Stimulated activated CD8-positive, alpha-beta memory T cell treated with anti-CD3 and anti-CD28 coated beads, Interleukin-4, amount 100 ng/mL, for 4 hours (primary cell): ENCODE measurements at regions not wholly inside any gene's neighbourhood (a gene's known extent, or its start where the extent isn't known, plus 50 kb on each side); places are given as distances from the start of the nearest gene placed in this dataset.

Source experiments
- DNase-seq, 2 donors: peaks; one replicate each; pipeline ENCODE4 v3.0.0-alpha.2; 2020; ENCODE audit warnings: low read depth in 2 of 2, low spot score in 1 of 2

GRCh38 chrX:51798701-51799100, 55.5 kb downstream of the GSPT2 start:
- DNase-seq = no peak

DNA sequence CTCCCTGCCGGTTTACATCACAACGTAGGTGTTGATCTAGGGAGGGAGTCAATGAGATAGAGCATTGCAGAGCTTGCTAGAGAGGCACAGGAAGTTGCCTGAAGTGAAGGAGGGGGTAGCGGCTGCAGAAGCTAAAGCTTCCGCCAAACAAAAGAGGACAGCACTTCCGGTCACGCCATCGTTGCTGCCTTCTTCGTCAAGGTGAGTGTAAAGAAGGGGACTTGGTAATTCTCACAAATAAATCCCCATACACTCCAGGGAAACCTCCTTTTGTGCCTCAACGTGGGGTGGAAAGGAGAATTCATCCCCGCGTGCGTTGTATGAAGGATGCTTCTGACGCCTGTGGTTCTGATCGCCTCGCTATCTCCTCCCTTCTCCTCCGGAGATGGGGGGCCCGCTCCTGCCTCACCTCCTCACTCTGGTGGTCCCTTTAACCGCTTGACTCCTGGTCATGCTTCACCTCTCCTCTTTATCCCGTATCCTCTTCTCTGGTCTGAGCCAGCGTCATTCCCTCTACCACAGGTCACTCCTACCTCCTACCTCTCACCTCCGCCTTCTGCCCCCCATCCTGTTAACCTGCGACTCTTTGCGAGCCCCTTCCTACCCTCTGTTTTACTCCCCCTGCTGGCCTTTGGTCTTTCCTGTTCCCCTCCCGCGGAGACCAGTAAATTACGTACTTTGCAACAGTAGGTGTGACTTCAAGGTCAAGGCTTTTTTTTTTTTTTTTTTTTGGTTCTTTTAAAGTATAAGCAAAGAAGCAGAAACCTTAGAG, 59.9 kb downstream of the GSPT2 start:
- peak; percentile 8 to 28 for DNase-seq

DNA sequence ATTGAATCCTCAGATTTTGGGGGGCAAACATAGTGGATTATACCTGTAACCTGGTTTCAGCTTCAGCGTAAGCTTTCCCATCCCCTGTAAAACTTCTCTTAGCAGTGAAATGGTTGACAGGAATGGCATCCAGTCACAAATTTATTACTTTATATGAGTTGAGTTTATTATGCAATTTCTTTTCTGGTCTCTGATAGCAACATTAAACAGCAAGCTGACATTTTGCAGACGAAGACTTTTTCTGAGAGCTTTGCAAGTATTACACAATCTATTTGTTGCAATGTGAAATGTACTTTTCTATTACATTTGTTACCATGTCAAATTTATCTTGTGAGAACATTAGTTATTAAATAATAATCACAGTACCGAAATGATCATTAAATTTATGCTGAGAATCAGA, 60.6 kb downstream of the GSPT2 start:
- no peak for DNase-seq

- no peak for DNase-seq
These were observed 61.5 kb downstream of the GSPT2 start for GRCh38 chrX:51804741-51805140.

DNA sequence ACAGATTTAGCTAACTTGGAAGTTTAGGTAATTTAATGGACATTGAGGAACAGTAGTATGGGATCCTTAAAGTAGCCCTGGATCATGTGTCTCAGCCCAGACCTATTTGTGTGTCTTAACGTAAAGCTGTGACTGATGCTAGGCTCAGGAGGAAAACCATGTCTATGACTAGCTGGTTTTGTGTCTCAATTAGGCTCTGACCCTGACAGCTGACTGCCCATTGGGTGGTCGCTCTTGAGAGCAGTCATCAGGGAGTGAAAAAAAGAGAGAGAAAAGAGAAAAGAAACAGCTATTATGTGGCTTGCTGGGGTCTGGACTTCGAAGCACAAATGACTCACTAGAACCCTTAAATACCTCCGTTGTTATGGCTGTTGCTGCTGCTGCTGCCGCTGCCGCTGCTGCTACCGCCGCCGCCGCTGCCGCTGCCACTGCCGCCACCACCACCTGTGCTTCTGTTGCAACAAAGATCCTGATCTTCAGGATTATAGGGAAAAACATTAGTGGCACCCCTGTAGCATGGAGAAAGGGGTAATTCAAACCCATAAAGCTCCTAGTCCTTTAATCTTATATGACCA, 70.7 kb downstream of the GSPT2 start:
- DNase-seq = no peak

DNA sequence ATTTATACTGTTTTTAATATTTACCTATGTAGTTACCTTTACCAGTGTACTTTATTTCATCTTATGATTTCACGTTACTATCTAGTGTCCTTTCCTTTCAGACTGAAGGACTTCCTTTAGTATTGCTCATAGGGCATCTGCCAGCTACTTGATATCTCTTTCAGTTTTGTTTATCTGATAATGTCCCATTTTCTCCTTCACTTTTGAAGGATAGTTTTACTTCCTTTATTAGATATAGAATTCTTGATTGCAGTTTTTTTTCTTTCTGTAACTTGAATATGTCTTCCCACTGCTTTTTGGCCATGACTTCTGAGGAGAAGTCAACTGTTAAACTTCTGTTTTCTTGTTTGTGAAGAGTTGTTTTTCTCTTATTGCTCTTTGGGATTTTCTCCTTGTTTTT, 69.4 kb upstream of the MAGED1 start:
- no peak for DNase-seq

DNA sequence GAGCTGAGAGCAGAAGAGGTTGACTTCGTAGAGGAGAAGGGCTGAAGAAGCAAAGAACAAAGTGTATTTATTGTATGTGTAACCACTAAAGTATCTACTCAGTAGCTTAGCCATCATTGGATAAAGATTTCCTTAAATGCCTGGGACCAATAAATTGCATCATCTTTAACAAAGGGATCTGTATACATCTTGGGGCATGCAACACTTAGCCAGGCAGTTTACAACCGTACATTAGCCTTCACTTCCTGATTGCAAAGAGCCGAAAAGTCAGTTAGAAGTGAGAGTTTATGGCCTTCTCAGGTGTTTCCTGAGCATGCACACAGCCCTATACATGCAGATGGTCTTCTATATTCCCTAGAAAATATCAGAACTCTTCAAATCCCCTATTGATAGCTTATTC, 68.0 kb upstream of the MAGED1 start:
- no peak for DNase-seq

- DNase-seq = no peak
These were observed 59.3 kb upstream of the MAGED1 start for GRCh38 chrX:51834076-51834475.

- no peak for DNase-seq
These were observed 56.6 kb upstream of the MAGED1 start for GRCh38 chrX:51836823-51837222.

DNA sequence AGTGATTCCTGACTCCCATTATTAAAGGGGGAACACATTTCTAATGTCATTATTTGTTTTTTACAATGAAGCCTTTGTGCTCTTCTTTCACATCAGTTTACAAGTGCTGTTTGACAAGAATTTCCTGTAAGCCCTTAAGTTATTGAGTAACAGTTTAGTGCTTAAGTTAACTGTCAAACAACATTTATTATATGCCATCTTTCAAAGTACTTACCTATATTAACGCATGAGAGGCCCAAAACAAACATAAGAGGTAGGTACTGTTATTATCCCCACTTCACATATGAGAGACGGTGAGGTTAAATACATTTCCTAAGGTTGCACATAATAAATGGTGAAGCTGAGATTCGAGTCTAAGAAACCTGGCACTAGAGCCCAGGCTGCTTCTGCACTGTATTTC, 56.0 kb upstream of the MAGED1 start:
- DNase-seq = no peak

DNA sequence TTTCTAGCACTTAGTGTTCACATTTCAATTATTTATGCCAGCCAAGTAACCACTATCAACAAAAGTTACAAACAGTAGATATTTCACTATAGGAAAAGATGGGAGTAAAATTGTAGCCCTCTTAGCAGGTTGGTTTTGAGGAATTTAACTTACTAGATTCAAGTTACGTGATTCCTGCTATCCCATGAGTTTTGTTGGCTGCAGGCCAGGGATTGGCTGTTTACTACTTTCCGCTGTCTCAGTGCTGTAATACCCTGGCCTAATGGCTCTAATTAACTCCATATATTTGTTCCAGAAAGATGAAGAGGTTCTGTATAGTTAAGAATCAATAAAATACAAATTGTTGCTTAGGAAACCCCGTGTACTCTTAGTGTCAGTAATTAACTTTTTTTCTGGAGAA, 55.5 kb upstream of the MAGED1 start:
- no peak for DNase-seq
